GM04504 (cell line): ENCODE measurements at regions not wholly inside any gene's neighbourhood (a gene's known extent, or its start where the extent isn't known, plus 50 kb on each side); places are given as distances from the start of the nearest gene placed in this dataset.

Source experiments
- DNase-seq: peaks from one replicate; pipeline ENCODE4 v3.0.0-alpha.2; 2012; ENCODE audit warnings: low read depth

DNA sequence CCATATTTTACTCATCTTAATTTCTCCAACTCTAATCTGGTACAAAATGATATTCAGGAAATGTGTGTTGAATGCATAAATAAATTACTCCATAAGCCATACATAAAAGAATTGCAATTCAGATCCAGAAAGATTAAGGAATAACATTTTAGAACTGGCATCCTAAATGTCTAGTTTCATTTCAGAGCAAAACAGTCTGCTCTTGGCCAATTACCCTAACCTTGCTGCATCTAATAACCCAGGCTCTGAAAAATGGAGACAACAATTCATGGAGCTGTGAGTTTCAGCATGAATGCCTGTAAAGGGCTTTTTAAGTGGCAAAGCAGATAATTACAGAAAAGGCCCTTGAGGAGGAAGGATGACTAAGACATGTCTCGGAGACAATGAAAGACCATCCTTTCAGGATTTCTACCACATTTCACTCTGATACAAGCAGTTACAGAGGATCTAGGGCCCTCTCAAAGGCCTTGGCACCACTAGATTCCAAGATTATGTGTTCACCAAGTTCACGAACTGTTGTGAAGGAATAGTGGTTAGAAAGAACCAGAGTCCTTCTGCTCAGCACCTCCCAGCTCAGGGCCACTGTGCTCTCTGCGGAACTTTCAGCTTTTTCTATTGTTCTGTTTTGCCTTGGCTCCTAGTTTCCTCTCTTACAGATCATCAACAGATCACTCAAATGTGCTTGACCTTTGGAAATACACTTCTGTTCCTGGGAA is 157.6 kb upstream of the BLID start:
- no peak for DNase-seq

DNA sequence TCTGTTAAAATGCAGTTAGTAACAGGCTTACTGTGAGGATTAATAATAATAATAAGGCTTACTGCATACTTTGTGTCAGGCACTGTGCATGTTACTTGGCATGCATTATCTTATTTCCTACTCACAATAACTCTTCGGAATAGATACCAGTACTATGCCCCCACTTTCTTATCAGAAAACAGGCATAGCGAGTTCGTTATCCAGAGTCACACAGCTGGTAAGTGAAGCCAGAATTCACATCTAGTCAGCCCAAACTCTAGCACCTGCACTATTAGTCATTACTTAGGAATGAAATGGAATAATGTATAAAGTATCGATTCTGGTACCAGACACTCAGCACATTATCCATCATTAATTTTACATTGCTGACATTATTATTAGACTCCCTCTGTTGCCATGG is 155.7 kb upstream of the BLID start:
- DNase-seq, result no peak

DNA sequence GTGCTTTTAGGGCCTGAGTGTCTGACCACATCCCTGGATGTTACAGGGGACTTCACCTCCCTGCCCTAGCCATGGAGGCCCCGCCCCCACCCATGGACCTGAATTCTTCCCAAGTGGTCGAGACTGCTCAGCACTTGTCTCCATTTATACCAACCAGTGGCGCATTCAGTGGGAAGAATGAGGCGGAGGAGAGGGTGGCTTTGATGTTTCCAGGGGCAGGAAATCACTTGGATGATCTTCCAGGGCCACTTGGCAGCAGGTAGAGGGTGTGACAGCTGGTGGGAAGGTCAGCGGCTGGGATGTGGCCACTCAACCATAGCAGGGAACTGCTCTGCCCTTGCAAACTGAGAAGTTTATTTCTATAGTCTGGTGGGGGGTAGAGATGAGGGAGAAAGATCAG is 155.1 kb upstream of the BLID start:
- no peak for DNase-seq

DNA sequence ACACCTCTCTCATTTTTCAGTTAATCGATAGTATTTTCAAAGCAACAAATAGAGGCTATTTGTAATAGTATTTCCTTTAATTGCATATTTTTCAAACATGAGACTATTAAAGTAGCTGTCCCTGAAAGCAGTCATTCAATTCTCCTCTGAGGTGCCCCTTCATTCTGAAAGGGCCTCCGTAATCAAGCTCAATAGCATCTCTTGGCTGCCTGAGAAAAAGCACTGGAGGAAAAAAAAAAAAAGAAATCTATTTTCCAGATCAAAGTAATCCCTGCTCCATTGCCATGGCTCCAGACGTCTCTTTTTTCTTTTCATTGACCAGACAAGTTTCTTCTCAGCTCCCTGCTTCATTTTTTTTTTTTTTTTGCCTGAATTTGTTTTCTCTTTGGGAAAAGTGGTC is 154.5 kb upstream of the BLID start:
- no peak for DNase-seq

DNA sequence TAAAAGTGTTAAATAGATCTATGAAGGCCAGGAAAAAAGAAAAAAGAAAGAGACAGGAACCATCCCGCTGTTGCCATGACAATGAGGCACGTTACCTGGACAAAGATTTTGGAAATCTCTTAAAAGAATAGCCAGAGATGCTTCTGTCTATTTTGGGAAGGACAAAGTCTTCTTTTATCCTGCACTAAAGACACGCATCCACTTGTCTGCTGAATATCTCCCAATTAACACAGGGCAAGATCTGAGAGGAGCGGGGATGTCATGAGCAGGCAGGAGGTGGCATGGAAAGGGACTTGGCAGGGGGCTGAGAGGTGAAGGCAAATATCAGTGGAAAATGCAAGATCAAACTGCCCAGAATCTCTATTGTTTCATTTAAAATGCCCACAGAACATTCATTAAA is 153.8 kb upstream of the BLID start:
- no peak for DNase-seq

DNA sequence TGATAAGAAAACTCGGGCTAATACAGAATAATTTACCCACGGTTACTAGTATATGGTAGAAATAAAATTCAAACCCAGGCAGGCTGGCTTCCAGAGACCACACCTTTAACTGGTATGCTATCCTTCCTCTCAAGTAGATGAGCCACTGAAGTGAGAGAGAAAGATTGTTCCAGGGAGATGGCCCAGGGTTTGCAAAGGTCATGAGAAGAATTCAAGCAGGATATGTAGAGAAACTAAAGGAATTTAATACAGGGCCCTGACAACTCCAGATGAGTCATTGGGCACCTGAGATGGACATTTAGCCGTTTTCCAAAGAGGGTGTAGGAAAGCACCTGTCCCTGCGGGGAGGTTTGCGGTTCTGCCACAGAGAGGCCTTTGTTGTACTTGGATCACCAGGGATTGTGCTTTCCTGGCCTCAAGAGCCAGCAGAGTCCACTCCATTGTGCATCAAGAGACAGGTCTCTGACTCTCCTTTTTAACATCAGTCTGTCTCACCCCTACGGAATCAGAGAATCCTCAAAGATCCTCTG is 152.7 kb upstream of the BLID start:
- DNase-seq, result no peak

DNA sequence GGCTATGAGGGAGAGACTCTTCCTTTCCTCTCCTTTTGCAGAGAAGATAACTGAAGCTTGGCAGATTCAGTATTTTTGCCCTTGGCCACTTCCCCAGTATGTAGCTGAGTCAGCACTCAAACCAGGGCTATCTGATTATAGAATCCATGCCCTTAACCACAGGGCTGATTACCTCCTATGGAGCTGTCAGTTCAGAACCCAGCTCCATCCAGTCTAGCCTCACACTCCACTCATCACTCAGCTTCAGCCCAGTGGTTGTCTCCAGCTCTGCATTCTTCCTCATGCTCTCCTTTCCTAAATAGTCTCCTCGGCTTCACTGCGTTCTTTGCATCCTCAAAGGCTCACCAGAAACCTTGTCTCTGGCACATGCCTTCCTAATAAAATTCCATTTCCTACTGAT is 151.6 kb upstream of the BLID start:
- DNase-seq, result peak; percentile 34

DNA sequence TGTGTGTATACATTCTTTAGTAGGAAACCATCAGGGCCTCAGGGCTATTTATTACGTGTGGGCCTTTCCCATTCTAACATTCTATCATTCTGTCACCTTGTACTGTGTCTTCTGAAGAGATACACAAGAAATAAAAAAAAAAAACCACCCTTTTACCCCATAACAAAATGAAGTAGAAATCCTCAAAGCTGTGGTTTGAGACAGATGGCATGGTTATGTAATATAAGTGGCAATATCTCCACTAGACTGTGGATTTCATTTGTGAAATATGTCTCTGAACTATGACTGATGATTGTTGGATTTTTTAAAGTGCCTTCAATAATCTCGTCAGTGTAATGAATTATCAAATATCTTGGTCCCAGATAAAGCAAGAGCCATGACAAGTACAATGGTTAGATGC is 150.0 kb upstream of the BLID start:
- DNase-seq, result no peak

DNA sequence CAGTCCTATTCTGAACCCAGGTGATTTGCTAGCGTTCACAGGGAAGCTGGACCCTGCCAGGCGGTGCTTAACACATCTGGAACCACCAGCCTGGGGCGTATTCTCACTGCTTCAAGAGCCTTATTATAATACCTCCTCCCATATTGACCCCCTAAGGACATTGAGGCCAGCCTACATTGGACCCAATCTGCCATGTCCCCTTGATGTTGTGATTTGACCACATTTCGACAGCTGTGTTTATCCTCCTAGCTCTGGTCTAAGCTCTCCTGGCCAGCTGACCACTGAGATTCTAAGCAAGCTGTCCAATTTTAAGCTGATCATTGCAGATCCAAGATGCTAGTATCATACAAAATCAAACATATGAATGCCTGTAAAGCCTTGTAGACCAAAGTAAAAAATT is 148.1 kb upstream of the BLID start:
- DNase-seq, result no peak

DNA sequence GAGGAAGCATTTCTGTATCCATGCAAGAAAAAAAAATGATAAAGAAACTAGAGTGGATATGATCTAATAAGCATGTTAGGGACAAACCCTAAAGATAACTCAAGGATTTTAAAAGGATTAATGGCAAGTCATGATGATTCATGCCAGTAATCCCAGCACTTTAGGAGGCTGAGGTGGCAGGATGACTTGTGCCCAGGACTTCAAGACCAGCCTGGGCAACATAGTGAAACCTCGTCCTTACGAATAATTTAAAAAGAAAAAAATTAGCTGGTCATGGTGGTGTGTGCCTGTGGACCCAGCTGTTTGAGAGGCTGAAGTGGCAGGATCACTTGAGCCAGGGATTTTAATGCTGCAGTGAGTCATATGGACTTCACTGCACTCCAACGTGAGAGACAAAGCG is 145.5 kb upstream of the BLID start:
- DNase-seq, result no peak

DNA sequence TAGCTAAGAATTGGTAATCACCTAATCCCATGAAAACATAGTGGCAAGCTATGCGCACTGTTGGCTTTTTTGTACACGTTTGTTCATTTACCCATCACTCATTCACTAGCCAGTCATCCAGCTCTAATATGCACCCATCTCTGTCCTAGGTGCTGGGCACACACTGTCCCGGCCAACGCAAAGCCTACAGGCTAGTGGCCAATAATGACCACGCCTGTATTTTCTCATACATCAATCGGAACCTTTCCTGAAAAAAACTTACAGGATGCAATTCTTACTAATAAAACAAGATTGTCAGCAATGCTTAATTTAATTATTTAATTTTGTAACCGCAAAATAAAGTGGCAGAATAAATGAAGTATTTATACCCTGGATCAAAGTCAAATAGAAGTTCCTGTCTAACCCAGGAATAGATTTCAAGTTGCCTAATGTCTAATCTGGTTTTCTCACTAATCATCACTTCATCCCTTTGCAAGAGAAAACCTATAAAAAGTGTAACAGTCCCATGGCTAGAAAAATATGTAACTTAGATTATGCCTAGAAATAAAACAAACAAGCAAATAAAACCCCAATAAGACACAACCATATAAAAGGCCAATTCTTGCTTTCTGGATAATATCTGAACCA is 143.3 kb upstream of the BLID start:
- DNase-seq, result no peak

DNA sequence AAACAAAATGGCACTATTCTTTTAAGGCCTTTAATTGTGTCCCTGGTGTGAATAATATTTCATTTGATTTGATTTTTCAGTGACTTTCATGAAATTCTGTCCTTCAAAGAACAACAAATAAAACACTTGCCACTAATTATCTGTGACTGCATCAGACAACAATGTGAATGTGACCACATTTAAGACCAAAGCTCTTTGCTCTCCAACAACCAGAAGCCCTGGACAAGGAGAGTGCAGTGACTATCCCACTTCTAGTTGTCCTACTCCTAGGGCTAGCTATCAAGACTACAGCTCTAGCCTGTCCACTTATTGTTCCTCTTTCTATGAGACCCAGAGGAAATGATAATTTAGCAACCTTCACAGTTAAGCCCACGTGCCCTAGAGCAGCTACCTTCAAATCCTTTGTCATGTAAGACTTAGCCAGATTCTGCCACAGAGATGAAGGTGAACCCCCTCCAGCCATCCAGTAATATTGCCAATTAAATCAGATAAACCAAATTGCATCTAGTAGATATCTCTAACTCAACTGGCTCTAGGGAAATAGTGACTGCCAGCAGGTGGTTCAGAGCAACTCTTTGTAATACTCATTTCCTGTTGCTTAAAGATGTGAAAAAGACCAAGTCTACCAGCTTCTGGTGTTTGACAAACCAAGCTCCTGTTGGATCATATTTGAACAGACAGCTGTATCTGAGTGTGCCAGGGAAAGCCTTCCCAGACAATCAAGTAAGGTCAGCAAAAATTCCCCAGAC is 142.6 kb upstream of the BLID start:
- DNase-seq, result no peak

DNA sequence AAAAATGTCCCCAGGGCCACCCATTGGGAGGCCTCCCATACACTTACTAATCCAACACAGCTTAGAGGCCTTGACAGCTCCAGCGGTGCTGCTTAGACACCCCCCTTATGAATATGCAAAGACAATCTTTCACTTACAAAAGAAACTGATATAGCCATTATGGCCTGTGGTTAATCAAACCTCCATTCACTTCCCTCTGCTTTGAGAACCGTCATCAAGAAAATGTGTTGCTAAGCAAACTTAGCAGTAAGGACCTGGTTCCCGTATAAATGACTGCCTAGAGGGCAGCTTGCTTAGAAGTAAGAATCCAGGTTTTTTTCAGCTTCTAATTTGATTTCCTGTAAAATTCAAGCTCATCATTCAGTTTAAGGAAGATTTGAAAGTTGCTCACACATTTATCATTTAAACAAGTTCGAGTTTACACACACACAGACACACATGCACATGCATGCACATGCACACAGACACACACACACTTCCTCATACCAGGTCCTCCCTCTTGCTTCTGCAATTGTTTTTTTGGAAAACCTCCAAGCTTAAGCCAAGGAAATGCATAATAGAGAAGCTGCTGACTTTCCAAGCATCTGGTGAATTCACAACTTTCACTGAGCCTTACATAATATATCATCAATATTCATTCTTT is 137.7 kb upstream of the BLID start:
- DNase-seq, result no peak

DNA sequence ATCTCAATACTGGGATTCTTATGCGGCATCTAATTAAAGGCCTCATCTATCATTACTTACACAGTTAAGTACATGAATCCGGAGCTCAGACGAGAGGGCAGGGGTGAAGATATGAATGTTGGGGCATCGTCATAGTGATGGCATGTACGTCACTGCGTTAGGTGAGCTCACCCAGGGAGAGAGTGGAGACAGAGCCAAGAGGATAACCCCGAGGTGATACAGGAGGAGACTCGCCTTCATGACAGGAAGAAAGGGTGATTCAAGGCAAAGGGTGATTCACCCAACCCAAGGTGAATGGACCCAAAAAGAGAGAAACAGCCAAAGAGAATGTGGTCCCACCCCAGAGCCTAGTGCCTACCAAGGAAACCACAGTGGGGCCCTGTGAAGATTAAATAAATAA is 132.9 kb upstream of the BLID start:
- no peak for DNase-seq

DNA sequence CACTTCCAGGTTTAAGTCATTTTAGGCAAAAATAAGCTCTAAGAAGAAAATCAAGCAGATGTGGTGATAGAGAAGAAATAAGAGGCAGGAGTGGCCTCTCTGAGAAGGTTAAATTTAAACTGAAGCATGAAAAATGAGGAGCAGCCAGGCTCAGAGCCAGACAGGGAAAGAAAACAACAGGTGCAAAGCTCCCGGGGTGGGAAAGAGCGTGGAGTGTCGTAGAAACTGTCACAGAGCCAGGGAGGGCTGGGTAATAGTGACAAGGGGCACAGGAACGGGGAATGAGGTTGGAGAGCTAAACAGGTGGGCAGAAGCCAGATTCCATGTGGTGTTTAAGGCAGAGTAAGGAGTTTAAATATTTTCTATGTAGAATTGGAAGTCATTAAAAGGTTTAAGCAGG is 132.1 kb upstream of the BLID start:
- no peak for DNase-seq

DNA sequence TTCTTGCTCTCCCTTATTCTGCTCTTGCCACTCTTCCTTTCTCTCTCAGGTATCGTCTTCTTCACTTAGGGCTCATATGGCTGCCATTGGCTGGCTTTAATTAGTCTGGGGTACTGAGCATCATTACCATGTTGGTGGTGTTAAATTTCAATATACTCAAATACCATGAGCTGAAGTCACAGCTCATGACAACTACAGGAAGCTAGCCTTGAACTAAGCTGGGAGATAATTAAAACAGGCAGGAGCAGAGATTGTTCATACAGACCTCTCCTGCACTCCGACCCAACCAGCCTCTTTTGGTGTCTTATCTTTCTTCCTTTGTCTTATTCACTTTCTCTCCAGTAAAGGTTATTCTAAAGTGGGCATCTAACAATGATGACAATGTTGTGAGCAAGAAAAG is 130.9 kb upstream of the BLID start:
- DNase-seq, result no peak

DNA sequence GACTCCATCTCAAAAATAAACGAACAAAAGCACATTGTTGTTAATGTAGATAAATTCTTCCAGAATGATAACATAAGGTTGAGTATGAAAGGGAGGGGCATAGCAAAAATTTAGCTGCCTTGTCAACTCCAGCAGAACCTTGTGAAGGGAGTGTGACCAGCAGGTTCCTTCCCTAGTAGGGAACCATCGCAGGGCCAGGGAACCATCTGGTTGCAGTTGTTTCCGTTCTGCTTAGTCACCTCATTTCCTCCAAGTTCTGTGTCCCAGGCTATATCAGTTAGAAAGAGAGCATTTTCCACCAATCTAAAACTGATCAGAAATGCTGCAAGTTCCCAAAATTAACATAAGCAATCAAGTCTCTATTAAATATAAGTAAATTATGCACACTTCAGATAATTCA is 126.7 kb upstream of the BLID start:
- no peak for DNase-seq

DNA sequence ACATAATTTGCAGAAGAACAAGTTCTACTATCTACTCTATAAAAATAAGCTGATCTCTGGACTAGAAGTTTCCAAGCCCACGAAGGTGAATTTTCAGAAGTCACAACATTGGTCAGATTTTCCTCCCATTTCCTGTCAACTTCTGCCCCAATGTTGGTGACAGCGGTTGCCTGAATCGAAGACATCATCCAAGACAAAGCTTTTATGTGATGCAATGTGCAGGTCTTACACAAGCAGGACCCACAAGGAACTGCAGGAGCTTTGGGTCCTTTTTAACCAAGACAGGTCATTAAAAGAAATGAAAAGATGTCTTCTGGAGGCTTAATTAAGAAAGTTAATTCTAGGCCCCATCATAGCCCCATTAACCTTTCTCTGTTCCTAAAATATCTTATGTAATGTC is 125.6 kb upstream of the BLID start:
- DNase-seq, result no peak

DNA sequence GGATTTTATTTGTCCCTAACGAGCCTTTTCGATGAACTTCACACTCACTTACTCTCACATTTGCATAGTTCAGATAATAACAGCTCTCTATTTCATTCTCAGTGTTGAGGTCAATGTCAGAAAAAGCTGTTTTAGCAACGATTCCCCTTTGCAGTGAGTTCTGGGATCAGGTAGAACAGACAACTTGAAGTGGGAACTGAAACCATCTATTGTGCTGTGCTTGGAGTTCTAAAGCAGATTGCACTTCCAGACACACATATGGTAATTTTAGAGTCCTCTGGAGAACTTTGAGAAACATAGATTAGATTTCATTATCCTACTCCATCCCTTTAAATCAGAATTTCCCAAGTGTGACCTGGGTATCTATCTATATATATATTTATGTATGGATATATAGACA is 124.6 kb upstream of the BLID start:
- no peak for DNase-seq

DNA sequence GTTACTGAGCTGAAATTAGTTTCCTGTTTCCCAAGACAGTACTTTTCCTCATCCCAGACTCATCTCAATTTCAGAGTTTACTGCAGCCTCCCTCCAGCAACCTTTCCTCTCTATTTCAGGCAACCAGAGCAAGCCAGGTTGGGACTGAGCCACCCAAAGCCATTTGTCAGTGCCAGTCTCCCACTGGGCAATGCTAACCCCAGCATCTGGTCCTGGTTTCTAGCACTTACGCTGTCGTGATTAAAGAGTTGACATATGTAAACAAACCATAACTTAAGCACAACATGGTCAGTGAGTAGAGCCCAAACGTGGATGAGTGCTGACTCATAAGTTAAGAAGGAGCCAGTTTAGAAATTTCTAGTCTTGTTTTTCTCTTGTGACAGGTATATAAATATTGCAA is 119.6 kb upstream of the BLID start:
- DNase-seq, result peak; percentile 95

DNA sequence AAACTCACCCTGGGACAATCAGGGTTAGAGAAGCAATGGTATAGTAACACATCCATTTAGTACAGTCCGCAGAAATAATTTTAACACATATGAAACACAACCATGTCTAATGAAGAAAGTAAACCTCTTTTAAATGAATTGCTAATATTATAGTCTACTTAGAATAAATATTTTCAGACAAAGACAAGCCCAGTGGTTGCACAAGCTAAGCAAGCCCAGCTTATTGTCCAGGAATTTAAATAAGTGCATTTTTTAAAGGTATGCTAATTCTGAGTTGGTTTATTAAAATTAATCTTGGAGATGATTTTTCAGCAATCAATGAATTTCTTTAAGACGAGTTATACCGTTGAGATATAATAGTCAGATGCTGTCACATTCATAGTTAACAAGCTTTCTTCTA is 118.8 kb upstream of the BLID start:
- no peak for DNase-seq

DNA sequence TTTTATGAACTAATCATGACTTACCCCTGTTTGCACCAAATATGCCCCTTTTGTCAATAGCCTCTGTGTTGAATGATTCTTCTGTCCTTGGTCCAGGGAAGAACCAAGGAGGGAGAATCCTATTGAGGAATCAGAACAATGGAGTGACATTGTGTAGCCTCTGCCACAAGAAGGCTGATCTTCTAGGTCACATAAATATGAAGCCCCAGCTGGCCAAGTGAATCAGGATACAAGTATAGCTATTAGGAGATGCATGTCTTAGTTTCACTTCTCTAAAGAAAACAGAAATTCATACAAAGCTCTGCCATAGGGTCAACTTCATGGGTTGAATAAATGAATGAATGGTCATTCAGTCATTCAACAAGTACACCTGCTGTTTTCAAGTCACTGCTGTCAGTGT is 118.2 kb upstream of the BLID start:
- DNase-seq, result no peak

DNA sequence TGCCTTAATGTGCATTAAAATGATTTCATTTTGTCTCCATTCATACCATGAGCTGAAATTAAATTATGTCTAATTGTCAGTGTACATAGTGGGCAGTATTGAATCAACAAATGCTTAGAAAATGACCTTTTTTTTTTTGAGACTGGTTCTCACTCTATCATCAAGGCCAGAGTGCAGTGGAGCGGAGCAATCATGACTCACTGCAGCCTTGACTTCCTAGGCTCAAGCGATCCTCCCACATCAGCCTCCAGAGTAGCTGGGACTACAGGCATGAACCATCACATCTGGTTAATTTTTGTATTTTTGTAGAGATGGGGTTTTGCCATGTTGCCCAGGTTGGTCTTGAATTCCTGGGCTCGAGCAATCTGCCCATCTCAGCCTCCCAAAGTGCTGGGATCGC is 117.0 kb upstream of the BLID start:
- DNase-seq, result no peak
